GM20431 (cell line): ENCODE measurements at regions not wholly inside any gene's neighbourhood (a gene's known extent, or its start where the extent isn't known, plus 50 kb on each side); places are given as distances from the start of the nearest gene placed in this dataset.
"Not testable (repeated sequence)": the region's sequence is repeated elsewhere in the genome, so short reads cannot be mapped to it uniquely, and the experiment has no call there.

Source experiments
- in situ Hi-C: fragments of 300-500 bp; cut with MseI, MboI; formaldehyde crosslinking; loops from one replicate; pipeline ENCODE4 v1.15.0; 2020; ENCODE audit warnings: low sequenced_read_pairs; ENCODE audit not compliant: unreplicated experiment

- in situ Hi-C loops = no loop called here
Observed at GRCh38 chr20:29687438-29687837, 1570.0 kb upstream of the DEFB115 start.

GRCh38 chr20:29689411-29690225, 1567.8 kb upstream of the DEFB115 start:
- in situ Hi-C loops = no loop called here

- in situ Hi-C loops = no loop called here
Observed at GRCh38 chr20:29690274-29690673, 1567.2 kb upstream of the DEFB115 start.

- in situ Hi-C loops = no loop called here
Observed at GRCh38 chr20:29740601-29740950, 1516.9 kb upstream of the DEFB115 start.

- in situ Hi-C loops = no loop called here
Observed at GRCh38 chr20:29740951-29741593, 1516.4 kb upstream of the DEFB115 start.

GRCh38 chr20:29741594-29741893, 1515.9 kb upstream of the DEFB115 start:
- in situ Hi-C loops = no loop called here

- in situ Hi-C loops = no loop called here
Observed at GRCh38 chr20:29741894-29742698, 1515.4 kb upstream of the DEFB115 start.

GRCh38 chr20:29742699-29743100, 1514.8 kb upstream of the DEFB115 start:
- in situ Hi-C loops = no loop called here

- in situ Hi-C loops = no loop called here
Observed at GRCh38 chr20:29743101-29743931, 1514.1 kb upstream of the DEFB115 start.

GRCh38 chr20:29744071-29744470, 1513.4 kb upstream of the DEFB115 start:
- in situ Hi-C loops = no loop called here

GRCh38 chr20:29745534-29746245, 1511.8 kb upstream of the DEFB115 start:
- in situ Hi-C loops = not testable (repeated sequence)

- in situ Hi-C loops = no loop called here
Observed at GRCh38 chr20:29750268-29750899, 1507.1 kb upstream of the DEFB115 start.

GRCh38 chr20:29752644-29753425, 1504.6 kb upstream of the DEFB115 start:
- in situ Hi-C loops = not testable (repeated sequence)

GRCh38 chr20:29753426-29753746, 1504.1 kb upstream of the DEFB115 start:
- in situ Hi-C loops = not testable (repeated sequence)

GRCh38 chr20:29753879-29754278, 1503.6 kb upstream of the DEFB115 start:
- in situ Hi-C loops = not testable (repeated sequence)

- in situ Hi-C loops = not testable (repeated sequence)
Observed at GRCh38 chr20:29755854-29756498, 1501.5 kb upstream of the DEFB115 start.

- in situ Hi-C loops = no loop called here
Observed at GRCh38 chr20:29756664-29757063, 1500.8 kb upstream of the DEFB115 start.
